ENCODE measurements at regions not wholly inside any gene's neighbourhood (a gene's known extent, or its start where the extent isn't known, plus 50 kb on each side); places are given as distances from the start of the nearest gene placed in this dataset.

DNA sequence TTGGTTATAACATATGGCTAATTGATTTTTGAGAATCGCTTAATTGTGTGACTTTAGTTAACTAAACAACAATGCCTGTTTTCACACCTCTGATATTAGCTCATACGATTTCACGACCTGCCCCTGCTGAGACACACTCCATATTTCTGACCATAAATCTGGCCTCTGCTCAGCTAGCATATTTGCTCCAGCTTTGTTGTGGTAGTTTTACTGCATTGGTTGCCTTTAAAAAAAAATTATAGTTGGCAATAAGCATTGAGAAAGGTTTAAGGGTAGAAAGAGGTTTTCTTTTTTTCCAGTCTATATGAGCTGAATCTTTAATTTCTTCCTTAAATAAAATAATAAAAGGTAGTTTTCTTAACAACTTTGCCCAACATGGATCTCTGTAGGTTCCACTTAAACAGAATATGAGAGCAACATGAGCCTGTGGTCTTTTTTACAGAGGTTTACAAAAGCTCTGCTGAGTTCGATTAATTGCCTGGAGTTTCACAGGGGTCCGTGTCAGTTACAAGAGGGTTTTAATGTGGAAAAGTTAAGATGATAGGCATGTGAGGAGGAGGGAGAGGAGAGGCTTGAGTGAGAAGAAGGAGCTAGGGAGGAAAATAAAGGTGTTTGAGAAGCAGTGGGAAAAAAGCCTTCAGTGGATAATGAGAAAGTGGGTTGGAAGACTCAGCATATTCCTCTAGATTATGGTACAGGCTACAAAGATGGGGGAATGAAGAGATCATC lies 318.2 kb downstream of the CXCL12 start:
- BruUV-seq (replicated peaks), result no TSS peak
- Histone ChIP-seq H3K36me3 (ENCODE audit: control insufficient read depth, insufficient read depth, low read length) (no peaks in the 10 kb centered on the region), H3K4me3 (ENCODE audit: low read depth, low read length) (no peak overlapping the region), H3K27me3 (replicated peaks; ENCODE audit: control insufficient read depth, insufficient read depth, low read length) (no peaks in the 10 kb centered on the region), H3K9me3 (no peaks in the 10 kb centered on the region), H3K4me1 (no peaks in the 10 kb centered on the region)
- ChIA-PET CTCF (no interaction called here), POLR2A (no interaction called here)
- Mint-ChIP-seq H3K4me3 (ENCODE audit: unreplicated experiment) (no peak overlapping the region), H3K27ac (ENCODE audit: unreplicated experiment) (no peak overlapping the region), H3K36me3 (ENCODE audit: insufficient read depth, unreplicated experiment) (no peaks in the 10 kb centered on the region), H3K9me3 (ENCODE audit: unreplicated experiment) (no peaks in the 10 kb centered on the region), H3K27me3 (ENCODE audit: insufficient read depth, unreplicated experiment) (peaks cover 8% of the 10 kb centered on the region), H3K4me1 (ENCODE audit: low read depth, unreplicated experiment) (no peaks in the 10 kb centered on the region)
- intact Hi-C loops (cut with micrococcal nuclease; ENCODE audit: unreplicated experiment), result no loop called here
- TF ChIP-seq, protein P1, sequence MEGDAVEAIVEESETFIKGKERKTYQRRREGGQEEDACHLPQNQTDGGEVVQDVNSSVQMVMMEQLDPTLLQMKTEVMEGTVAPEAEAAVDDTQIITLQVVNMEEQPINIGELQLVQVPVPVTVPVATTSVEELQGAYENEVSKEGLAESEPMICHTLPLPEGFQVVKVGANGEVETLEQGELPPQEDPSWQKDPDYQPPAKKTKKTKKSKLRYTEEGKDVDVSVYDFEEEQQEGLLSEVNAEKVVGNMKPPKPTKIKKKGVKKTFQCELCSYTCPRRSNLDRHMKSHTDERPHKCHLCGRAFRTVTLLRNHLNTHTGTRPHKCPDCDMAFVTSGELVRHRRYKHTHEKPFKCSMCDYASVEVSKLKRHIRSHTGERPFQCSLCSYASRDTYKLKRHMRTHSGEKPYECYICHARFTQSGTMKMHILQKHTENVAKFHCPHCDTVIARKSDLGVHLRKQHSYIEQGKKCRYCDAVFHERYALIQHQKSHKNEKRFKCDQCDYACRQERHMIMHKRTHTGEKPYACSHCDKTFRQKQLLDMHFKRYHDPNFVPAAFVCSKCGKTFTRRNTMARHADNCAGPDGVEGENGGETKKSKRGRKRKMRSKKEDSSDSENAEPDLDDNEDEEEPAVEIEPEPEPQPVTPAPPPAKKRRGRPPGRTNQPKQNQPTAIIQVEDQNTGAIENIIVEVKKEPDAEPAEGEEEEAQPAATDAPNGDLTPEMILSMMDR (IDR thresholded peaks at IDR 0.05; ENCODE audit: insufficient read depth in 1 of 2, low read depth in 1 of 2, low read length in 1 of 2, severe bottlenecking in 1 of 2, unreplicated experiment in 1 of 2), result no peak
- no peak for DNase-seq

DNA sequence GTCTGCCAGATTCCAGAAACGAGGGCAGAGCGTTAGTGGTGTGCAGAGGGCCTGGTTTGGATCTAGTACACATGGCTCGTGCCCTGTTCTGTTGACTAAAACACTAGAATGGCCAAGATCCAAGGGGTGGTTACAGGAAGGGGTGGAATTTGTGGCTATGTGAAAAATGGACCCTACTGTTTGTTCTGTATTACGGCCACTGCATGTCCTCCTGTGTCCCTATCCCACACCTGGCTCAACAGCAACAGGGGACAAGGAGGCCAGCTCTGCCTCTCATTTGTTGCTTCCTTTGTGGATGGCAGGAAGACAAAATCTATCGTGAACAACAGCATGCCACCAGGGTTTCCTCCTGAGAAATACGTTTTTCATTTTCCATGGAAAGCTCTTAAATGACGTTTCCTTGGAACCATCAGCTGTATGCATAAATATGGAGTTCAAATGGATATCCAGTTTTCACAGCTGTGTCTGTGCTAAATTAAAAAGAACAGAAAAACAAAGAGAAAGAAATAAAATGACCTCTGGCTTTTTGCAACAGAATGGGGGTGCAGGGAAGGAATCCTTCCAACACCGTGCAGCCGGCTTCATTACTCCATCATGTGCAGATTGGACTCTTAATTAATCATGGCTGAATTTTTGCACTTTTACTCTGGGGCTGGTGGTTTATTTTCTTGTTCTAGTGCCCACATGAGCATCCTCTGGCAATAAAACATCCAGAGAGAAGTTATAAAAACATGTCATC lies 318.9 kb downstream of the CXCL12 start:
- Mint-ChIP-seq H3K9me3 (ENCODE audit: unreplicated experiment) (no peaks in the 10 kb centered on the region), H3K27ac (ENCODE audit: unreplicated experiment) (no peak overlapping the region), H3K27me3 (ENCODE audit: insufficient read depth, unreplicated experiment) (peaks cover 8% of the 10 kb centered on the region), H3K4me3 (ENCODE audit: unreplicated experiment) (no peak overlapping the region), H3K36me3 (ENCODE audit: insufficient read depth, unreplicated experiment) (no peaks in the 10 kb centered on the region), H3K4me1 (ENCODE audit: low read depth, unreplicated experiment) (no peaks in the 10 kb centered on the region)
- H3K4me1 ChIP-seq, result no peaks in the 10 kb centered on the region
- no peak overlapping the region for H3K4me3 ChIP-seq (ENCODE audit: low read depth, low read length)
- intact Hi-C loops (cut with micrococcal nuclease; ENCODE audit: unreplicated experiment), result no loop called here
- H3K36me3 ChIP-seq (ENCODE audit: control insufficient read depth, insufficient read depth, low read length), result no peaks in the 10 kb centered on the region
- H3K27me3 ChIP-seq (replicated peaks; ENCODE audit: control insufficient read depth, insufficient read depth, low read length), result no peaks in the 10 kb centered on the region
- TF ChIP-seq, protein P1 (IDR thresholded peaks at IDR 0.05; ENCODE audit: insufficient read depth in 1 of 2, low read depth in 1 of 2, low read length in 1 of 2, severe bottlenecking in 1 of 2, unreplicated experiment in 1 of 2), result no peak
- BruUV-seq (replicated peaks), result no TSS peak
- DNase-seq, result no peak
- H3K9me3 ChIP-seq, result no peaks in the 10 kb centered on the region
- ChIA-PET CTCF (no interaction called here), POLR2A (no interaction called here)

DNA sequence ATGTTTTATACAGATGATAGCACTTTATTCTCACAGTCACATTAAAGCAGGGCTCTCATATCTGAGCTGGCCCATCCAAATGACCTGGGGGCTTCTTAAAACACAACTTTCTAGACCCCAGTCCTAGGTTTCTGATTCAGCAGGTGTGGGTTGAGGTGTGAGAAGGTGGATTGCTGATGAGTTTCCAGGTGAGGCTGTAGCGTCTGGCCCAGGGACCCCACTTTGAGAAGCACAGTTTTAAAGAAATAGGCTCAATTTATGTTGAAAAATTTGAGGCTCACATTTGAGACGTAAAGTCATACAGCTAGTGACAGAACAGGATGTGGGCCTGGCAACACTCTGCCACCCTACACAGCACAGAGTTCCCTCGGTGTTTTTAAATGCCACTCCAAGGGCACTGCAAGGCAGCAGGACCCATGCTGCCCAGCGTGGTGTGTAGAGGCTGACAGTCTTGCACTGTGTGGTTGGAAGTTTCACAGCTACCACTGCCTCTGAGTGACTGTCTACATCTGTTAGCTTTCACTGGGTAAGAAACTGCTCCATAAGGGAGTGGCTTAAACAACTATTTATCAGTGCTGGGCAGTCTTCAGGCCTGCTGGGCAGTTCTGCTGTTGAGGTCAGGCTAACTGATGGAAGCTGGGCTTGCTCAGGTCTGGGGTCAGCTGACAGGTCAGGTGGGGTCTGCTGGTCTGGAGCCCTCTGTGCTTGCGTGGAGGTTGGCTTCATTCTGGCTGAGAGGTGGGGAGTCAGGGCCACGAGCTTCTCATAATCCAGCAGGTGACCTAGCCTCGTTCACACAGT lies 319.7 kb downstream of the CXCL12 start:
- H3K4me1 ChIP-seq, result no peaks in the 10 kb centered on the region
- no peaks in the 10 kb centered on the region for H3K36me3 ChIP-seq (ENCODE audit: control insufficient read depth, insufficient read depth, low read length)
- TF ChIP-seq, protein P1 (IDR thresholded peaks at IDR 0.05; ENCODE audit: insufficient read depth in 1 of 2, low read depth in 1 of 2, low read length in 1 of 2, severe bottlenecking in 1 of 2, unreplicated experiment in 1 of 2), result no peak
- BruUV-seq (replicated peaks), result no TSS peak
- H3K9me3 Mint-ChIP-seq (ENCODE audit: unreplicated experiment), result no peaks in the 10 kb centered on the region
- POLR2A ChIA-PET, result no interaction called here
- CTCF ChIA-PET, result interaction anchor here (1.2 kb wide), 1 partner anchor 169 kb away, joined by 3 read pairs; no protein-coding TSS in a partner anchor
- intact Hi-C loops (cut with micrococcal nuclease; ENCODE audit: unreplicated experiment), result no loop called here
- H3K27ac Mint-ChIP-seq (ENCODE audit: unreplicated experiment), result no peak overlapping the region
- H3K27me3 ChIP-seq (replicated peaks; ENCODE audit: control insufficient read depth, insufficient read depth, low read length), result no peaks in the 10 kb centered on the region; the same call in 1 of the 2 replicates
- H3K27me3 Mint-ChIP-seq (ENCODE audit: insufficient read depth, unreplicated experiment), result peaks cover 10% of the 10 kb centered on the region
- H3K4me3 ChIP-seq (ENCODE audit: low read depth, low read length), result no peak overlapping the region
- no peak for DNase-seq
- no peaks in the 10 kb centered on the region for H3K4me1 Mint-ChIP-seq (ENCODE audit: low read depth, unreplicated experiment)
- no peak overlapping the region for H3K4me3 Mint-ChIP-seq (ENCODE audit: unreplicated experiment)
- H3K9me3 ChIP-seq, result no peaks in the 10 kb centered on the region
- H3K36me3 Mint-ChIP-seq (ENCODE audit: insufficient read depth, unreplicated experiment), result no peaks in the 10 kb centered on the region
